Mesothelial cell of epicardium (in vitro differentiated cells): ENCODE measurements at regions not wholly inside any gene's neighbourhood (a gene's known extent, or its start where the extent isn't known, plus 50 kb on each side); places are given as distances from the start of the nearest gene placed in this dataset.

Experiments
- DNase-seq, 2 experiments: peaks; one replicate each; pipeline ENCODE4 v3.0.0; 2021; ENCODE audit warnings: low spot score in 2 of 2; ENCODE audit not compliant: unreplicated experiment in 2 of 2
- H3K27ac Mint-ChIP-seq: 2 replicates; pipeline ENCODE4 v1.8.0; 2021; ENCODE audit warnings: mixed read lengths
- H3K27me3 Mint-ChIP-seq: 2 replicates; pipeline ENCODE4 v1.8.0; 2021; ENCODE audit warnings: low read depth, mixed read lengths
- H3K36me3 Mint-ChIP-seq: 2 replicates; pipeline ENCODE4 v1.8.0; 2021; ENCODE audit warnings: mixed read lengths
- H3K4me1 Mint-ChIP-seq: 2 replicates; pipeline ENCODE4 v1.8.0; 2021; ENCODE audit warnings: mixed read lengths
- H3K4me3 Mint-ChIP-seq: 2 replicates; pipeline ENCODE4 v1.8.0; 2021; ENCODE audit warnings: mild to moderate bottlenecking, moderate library complexity, mixed read lengths
- H3K9me3 Mint-ChIP-seq: 2 replicates; pipeline ENCODE4 v1.8.0; 2021; ENCODE audit warnings: mixed read lengths
- CTCF ChIP-seq: fragments of 200-600 bp; sonication (generic); IDR thresholded peaks from one replicate; pipeline ENCODE4 v1.5.0; 2021; ENCODE audit warnings: antibody characterized with exemption; ENCODE audit not compliant: unreplicated experiment

GRCh38 chr9:80094176-80094771 lies 522.5 kb downstream of the TLE4 start:
- Mint-ChIP-seq H3K9me3 (no peaks in the 10 kb centered on the region), H3K36me3 (no peaks in the 10 kb centered on the region), H3K4me1 (no peaks in the 10 kb centered on the region), H3K27me3 (no peaks in the 10 kb centered on the region), H3K4me3 (no peak overlapping the region), H3K27ac (no peak overlapping the region)
- DNase-seq: no peak
- TF ChIP-seq CTCF: no peak

GRCh38 chr9:80093695-80094094 lies 521.9 kb downstream of the TLE4 start:
- no peaks in the 10 kb centered on the region for H3K4me1 Mint-ChIP-seq
- TF ChIP-seq CTCF: no peak
- no peaks in the 10 kb centered on the region for H3K9me3 Mint-ChIP-seq
- H3K36me3 Mint-ChIP-seq: no peaks in the 10 kb centered on the region
- no peaks in the 10 kb centered on the region for H3K27me3 Mint-ChIP-seq
- H3K27ac Mint-ChIP-seq: no peak overlapping the region
- no peak for DNase-seq
- H3K4me3 Mint-ChIP-seq: no peak overlapping the region

- no peaks in the 10 kb centered on the region for H3K36me3 Mint-ChIP-seq
- TF ChIP-seq CTCF: no peak
- H3K4me1 Mint-ChIP-seq: no peaks in the 10 kb centered on the region
- no peak for DNase-seq
- H3K9me3 Mint-ChIP-seq: no peaks in the 10 kb centered on the region
- H3K27ac Mint-ChIP-seq: no peak overlapping the region
- H3K27me3 Mint-ChIP-seq: no peaks in the 10 kb centered on the region
- no peak overlapping the region for H3K4me3 Mint-ChIP-seq
These were observed 519.8 kb downstream of the TLE4 start for GRCh38 chr9:80091526-80091925.

- no peak for DNase-seq
- Mint-ChIP-seq H3K4me1 (no peaks in the 10 kb centered on the region), H3K9me3 (no peaks in the 10 kb centered on the region), H3K36me3 (no peaks in the 10 kb centered on the region), H3K27me3 (no peaks in the 10 kb centered on the region), H3K4me3 (no peak overlapping the region), H3K27ac (no peak overlapping the region)
- TF ChIP-seq CTCF: no peak
These were observed 518.6 kb downstream of the TLE4 start for GRCh38 chr9:80090317-80090716.

GRCh38 chr9:80086822-80087345 lies 515.1 kb downstream of the TLE4 start:
- no peak for TF ChIP-seq CTCF
- Mint-ChIP-seq H3K36me3 (peaks cover 2% of the 10 kb centered on the region), H3K9me3 (peaks cover 11% of the 10 kb centered on the region), H3K4me1 (no peaks in the 10 kb centered on the region), H3K4me3 (no peak overlapping the region), H3K27me3 (peaks cover 2% of the 10 kb centered on the region), H3K27ac (no peak overlapping the region)
- DNase-seq: no peak

GRCh38 chr9:80086386-80086785 lies 514.6 kb downstream of the TLE4 start:
- Mint-ChIP-seq H3K27me3 (peaks cover 2% of the 10 kb centered on the region), H3K9me3 (peaks cover 11% of the 10 kb centered on the region), H3K27ac (no peak overlapping the region), H3K4me3 (no peak overlapping the region), H3K4me1 (no peaks in the 10 kb centered on the region), H3K36me3 (peaks cover 2% of the 10 kb centered on the region)
- DNase-seq: no peak
- no peak for TF ChIP-seq CTCF
